ENCODE measurements at regions not wholly inside any gene's neighbourhood (a gene's known extent, or its start where the extent isn't known, plus 50 kb on each side); places are given as distances from the start of the nearest gene placed in this dataset.

DNA sequence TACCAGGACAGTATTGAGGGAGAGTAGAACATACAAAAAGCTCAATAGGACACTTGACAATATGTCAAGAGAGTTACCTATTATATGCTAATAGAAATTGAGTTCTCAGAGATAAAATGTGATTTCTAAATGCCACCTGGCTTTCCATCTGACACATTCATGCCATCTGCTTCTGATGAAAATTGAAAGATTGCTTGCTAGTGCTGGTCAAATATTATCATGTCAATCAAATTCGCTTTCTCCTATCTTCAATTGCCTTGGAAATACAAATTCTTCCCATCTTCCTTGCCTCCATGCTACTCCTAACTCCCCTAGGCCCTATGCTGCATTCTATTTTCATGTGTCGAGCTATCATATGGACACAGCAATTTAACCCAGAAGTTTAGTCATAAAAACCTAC lies 1076.9 kb downstream of the ARAP2 start:
- FAIRE-seq (no peak), DNase-seq (ENCODE audit: insufficient read length, low spot score) (no peak)

DNA sequence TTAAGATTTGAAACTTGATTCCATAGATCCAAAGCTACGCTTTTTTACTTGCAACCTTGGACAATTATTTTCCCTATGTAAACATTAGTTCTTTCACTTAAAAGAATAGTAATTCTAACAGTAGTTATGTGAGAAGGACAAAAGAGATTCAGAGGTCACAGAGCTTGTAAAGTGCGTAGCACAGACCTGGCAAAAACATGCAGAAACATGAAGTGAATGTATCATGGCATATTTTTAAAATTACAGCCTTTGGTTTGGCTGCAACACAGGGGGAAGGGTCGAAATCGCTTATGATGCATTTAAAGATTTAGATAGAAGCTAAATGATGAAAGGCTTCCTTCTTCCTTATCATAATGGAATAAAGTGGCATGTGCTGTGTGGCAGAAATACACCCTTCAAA lies 1068.8 kb downstream of the ARAP2 start:
- FAIRE-seq: no peak
- no peak for DNase-seq (ENCODE audit: insufficient read length, low spot score)

DNA sequence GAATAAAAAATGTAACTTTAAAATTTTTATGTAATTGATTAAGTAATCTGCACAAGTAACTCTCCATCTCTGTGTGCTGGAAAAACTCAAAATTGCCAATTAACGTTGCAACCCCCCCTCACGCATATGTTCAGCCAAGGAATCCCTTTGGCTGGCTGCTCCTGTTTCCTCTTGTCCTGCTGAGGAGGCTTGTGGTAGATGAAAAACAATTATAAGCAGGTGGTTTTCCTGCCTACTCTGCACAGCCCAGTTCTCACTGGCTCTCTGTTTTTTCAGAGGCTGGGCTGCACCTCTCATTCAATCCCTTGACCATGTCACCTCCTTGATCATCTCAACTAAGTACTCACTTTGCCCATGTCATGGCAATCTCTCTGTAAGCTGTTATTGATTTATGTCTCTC lies 1068.4 kb downstream of the ARAP2 start:
- DNase-seq (ENCODE audit: insufficient read length, low spot score) (no peak), FAIRE-seq (no peak)

DNA sequence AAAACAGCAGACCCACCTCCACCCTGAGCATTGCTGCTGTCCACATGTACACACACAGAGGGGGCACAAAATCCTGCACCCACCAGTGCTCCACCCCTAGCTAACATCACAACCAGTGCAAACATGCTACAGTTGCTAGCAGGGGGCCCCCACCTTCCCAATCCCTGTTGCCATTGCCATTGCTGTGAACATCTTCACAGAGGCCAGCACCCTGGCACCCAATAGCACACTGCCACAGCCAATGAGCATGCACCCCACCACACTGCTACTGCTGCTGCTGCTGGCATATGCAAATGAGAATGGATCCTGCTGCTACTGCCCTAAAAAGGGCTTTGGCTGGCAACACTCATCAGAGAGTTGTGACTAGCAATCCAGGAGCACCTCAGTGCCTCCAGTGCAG lies 1061.9 kb downstream of the ARAP2 start:
- FAIRE-seq: no peak

DNA sequence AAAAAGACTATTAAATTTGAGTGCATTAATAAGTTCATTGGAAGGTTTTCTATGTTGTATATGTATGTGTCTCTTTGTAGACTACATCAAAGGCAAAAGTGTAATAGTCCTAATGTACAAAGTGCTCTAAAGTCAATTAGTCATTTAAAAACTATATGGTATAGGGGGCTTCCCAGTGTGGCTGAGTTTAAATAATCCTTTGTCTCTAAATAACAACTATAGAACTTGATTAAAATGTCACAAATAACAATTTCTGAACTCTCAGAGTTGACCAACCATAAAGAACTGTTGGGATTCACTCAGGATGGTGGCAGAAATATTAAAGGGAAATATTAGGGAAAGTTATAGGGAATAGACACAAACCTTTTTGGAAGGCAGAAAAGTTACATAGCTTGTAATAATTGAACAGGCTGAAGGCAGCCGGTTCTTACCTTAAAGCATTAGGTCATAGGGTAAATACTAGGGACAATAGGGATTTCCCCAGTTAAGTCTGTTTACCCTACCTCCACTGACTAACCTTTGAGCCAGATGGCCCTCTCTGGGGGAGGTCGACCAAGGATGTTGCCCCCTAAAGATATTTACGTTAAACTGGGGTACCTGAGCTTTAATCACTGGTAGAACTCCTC lies 1054.2 kb downstream of the ARAP2 start:
- FAIRE-seq (no peak), DNase-seq (ENCODE audit: insufficient read length, low spot score) (no peak)

More for the DNA sequence above, 1061.9 kb downstream of the ARAP2 start:
- no peak for DNase-seq (ENCODE audit: insufficient read length, low spot score)

DNA sequence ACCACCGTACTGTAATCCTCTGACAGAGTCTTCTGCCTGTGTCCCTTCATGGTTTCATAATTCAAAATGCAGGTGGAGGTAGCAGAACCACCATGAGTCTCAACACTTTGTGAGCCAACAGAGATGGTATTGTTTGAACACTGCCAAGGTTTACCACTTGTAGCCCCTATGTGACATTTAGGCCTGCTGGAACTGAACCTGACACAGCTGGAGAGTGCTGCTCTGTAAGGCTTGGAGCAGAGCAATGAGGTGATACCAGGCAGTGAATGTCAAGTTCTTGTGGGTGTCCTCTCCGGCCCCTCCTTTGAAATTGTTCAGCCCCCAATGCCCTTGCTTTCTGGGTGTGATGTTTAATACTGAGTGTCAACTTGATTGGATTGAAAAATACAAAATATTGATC lies 1042.9 kb downstream of the ARAP2 start:
- DNase-seq (ENCODE audit: insufficient read length, low spot score) (no peak), FAIRE-seq (no peak)

DNA sequence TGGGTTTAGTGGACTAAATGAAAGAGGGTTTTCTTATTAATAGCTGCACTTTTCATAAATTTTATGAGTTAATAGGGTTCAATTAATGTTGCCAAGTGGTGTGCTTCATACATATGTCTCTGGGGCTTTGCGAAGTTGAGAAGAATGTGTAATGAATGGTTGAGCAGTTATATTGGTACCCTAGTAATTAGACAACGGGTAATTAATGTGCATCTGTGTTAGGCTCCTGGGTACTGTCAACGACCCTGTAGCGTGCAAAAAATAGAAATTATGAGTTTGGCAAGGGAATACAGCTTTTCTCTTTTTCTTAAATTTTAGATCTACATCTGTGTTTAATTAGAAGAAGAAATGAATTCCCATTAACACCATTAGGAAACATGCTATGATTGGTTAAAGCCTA lies 1027.7 kb downstream of the ARAP2 start:
- no peak for FAIRE-seq
- DNase-seq (ENCODE audit: insufficient read length, low spot score): no peak

DNA sequence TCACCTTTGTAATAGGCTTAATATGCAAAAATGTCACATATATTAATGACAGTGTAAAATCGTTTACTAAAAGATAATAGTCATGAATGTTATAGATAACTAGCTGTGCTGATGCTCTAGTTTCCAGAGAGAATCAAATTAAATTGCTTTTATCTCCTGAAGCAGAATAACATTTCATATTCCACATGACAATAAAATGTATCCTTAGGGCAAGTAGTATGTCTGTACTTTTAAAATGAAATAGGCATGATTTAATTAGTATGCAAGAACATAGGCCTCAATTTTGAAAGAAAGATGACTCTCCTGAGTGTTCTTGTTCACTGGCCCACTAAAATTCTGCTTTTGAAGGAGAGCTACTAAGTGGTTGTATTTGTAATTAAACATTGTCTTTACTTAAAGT lies 1027.0 kb downstream of the ARAP2 start:
- FAIRE-seq: no peak
- no peak for DNase-seq (ENCODE audit: insufficient read length, low spot score)

DNA sequence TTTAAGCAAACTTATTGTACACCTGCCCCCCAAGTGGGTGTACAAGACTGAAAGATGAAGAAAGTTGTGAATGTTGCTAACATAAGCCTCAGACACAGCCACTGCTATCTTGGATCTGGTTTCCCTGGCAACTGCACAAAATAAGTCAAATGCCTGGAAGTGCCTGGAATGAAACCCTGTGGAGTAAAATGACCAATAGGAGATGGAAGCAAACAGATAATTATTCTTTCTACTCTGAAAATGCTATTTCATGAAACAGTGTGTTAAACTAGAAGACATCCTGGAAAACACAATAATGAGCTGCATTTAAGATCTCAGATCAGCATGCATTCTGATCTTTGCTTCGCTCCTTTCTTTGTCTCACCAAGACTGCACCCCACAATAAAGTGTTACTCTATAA lies 1016.0 kb downstream of the ARAP2 start:
- no peak for DNase-seq (ENCODE audit: insufficient read length, low spot score)
- no peak for FAIRE-seq

DNA sequence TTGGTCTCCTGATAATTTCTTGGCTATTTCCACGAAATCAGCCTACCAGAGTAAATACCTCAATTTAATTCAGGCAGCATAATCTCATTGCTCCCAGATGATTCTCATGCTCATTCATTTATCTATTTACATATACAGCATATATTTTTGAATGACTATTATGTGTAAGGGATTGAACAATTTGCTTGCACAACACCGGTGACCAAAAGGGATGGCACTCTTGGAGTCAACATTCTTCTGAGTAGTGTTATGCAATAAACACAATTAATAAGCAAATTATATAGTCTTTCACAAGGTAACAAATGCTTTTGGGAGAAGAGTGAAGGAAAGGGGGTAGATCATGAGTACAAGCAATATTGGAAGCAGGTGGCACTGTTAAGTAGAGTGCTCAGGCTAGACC lies 1015.3 kb downstream of the ARAP2 start:
- no peak for FAIRE-seq
- DNase-seq (ENCODE audit: insufficient read length, low spot score): no peak

DNA sequence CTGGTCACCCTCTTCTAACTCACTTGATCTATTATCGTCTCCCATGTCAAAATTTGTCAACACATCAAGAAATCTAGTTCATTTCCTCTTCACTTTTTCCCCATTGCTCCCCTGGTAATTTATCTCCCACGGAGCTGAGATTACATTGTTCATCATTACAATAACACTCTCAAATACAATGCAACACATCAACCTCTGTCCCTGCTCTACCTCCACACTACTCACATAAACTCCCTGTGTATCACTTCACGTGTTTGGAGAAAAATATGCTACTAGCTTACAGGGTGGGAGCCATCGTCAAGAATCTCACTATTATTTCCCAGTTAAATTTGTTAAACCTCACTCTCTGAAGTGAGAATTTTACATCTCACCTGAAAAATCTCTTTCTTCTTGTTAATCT lies 1006.4 kb downstream of the ARAP2 start:
- FAIRE-seq (no peak), DNase-seq (ENCODE audit: insufficient read length, low spot score) (no peak)

DNA sequence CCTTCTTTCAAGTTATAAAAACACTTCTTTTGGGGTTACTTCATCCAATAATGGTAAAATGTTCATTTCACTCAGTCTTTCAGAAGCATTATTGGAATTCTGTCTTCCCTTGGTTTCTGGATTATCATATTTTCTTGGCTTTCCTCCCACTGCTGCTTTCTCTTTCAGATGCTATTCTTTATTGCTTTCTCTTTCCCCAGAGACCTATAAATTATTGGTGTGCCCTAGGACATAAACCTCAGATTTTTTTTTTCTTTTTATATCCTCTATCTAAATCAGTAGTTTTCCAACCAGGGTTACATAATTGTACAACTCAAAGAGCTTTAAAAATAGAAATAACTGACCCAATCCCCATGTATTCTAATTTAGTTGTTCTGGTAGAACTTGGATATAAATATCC lies 1005.5 kb downstream of the ARAP2 start:
- FAIRE-seq: no peak

DNA sequence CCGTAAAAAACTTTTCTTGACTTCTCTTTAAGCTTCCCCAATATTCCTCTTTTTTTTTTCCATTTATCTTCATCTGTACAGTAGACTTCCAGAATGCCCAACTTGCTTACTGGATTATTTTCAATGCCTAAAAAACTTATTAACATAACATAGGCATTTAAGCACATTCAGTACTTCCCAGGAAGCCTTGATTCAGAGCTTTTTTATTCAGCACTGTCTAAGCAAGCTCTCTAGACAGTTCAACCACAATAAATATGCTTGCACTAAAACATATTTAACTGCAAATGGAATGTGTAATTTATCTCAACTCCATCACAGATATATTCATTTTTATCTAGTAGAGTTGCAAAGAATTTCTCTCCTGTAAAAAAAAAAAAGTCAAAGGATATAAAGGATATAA lies 997.8 kb downstream of the ARAP2 start:
- no peak for FAIRE-seq

More for the DNA sequence above, 1005.5 kb downstream of the ARAP2 start:
- no peak for DNase-seq (ENCODE audit: insufficient read length, low spot score)

DNA sequence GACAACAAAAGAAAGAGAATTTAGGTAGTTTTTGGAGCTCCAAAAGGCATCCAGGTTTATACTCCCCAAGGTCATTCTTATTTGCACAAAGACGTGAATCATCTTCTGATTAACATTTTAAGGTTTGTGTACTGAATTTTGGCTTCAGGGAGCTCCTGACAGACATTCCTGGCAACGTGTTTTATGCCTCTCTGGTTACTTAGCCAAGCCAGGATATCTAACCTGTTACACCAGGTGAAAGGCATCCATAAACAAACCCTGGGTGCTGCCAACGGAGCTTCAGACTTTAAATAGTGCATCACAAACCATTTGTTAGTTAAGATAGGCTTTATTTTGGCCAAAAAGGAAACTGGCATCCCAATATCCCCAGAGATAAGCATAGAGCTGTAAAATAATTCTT lies 997.3 kb downstream of the ARAP2 start:
- DNase-seq (ENCODE audit: insufficient read length, low spot score): no peak

More for the DNA sequence above, 997.8 kb downstream of the ARAP2 start:
- no peak for DNase-seq (ENCODE audit: insufficient read length, low spot score)

DNA sequence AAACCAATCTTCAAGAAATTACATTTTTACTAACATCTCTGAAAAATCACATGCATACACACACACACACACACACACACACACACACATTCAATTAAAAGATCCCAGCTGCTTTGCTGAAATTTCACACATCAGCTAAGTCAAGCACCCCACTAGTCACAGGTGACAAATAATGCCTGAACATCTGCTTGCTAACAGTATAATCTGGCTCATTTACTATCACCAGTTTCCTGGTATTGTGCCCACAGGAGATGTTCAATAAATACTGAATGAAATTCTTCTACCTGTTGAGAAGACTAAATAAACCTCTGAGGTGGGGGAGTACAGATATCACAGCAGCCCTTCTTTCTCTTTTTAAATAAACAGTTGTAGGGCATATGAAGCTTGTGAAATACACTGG lies 994.0 kb downstream of the ARAP2 start:
- no peak for DNase-seq (ENCODE audit: insufficient read length, low spot score)
- FAIRE-seq: no peak

More for the DNA sequence above, 997.3 kb downstream of the ARAP2 start:
- no peak for FAIRE-seq

DNA sequence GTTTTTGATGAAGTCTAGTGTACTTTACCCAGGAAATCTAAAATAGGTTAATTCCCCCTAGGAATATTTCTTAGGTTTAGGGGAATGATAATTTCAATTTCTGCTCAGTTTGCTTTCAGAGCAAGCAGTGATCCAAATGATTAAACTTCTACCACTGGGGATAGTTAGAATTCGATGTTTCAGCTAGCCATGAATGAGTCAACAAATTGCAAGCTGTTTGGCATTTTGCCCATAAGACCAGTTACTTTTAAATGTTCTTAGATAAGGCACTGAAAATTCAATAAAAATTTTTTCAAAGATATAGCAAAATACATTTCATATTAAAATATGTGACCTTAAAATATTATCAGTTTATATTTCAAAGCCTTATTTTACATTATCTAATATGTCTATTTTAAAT lies 993.6 kb downstream of the ARAP2 start:
- no peak for DNase-seq (ENCODE audit: insufficient read length, low spot score)
- FAIRE-seq: no peak

DNA sequence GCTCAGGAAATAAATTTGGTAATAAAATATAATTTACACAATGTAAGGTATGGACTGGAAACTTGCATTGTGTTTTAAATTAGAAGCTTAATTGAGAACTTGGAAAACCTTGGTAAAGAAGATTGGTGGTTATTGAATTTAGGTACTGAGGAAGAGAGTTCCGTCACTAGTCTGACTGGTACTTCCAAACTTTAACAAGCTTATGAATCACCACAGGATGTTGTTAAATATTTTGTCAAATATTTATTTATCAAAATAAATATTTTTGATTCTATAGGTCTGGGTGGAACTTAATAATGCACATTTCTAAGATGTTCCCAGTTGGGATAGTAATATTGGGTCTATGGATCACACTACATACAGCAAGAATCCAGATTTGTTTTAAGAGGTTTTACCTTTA lies 992.2 kb downstream of the ARAP2 start:
- FAIRE-seq: no peak
- no peak for DNase-seq (ENCODE audit: insufficient read length, low spot score)

DNA sequence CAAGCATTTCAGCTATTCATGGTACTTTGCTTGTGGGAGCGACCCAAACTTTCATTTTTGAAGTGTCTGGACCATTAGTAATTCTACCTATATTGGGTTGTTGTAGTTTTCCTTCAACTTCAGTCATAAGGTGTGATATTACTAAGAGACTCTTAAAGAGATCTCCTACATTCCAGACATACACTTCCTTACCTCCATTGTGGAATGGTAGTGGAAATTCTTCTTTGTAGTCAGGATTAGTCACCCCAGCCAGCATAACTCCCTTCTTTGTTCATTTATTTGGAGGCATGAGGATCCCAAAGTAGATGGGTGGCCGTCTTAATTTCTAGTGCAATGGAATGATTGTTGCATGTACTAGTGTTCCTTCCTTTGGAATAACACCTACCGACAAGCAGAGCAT lies 991.4 kb downstream of the ARAP2 start:
- no peak for FAIRE-seq

DNA sequence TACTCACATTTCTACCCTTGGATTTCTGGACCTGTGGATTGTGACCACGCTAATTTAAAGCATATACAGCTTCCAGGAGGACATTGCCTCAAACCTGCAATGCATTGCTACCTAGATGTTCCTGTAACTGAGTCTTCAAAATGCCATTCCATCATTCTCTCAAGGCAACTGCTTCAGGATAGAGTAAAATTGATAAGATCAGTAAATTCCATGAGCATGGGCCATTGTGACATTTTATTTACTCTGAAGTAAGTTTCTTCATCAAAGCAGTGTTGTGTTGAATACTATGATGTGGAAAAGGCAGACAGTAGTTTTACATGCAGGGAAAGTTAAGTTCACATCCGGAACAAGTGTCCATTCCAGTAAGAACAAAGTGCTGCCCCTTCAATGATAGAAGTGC lies 991.0 kb downstream of the ARAP2 start:
- DNase-seq (ENCODE audit: insufficient read length, low spot score): no peak
- no peak for FAIRE-seq

More for the DNA sequence above, 991.4 kb downstream of the ARAP2 start:
- no peak for DNase-seq (ENCODE audit: insufficient read length, low spot score)

DNA sequence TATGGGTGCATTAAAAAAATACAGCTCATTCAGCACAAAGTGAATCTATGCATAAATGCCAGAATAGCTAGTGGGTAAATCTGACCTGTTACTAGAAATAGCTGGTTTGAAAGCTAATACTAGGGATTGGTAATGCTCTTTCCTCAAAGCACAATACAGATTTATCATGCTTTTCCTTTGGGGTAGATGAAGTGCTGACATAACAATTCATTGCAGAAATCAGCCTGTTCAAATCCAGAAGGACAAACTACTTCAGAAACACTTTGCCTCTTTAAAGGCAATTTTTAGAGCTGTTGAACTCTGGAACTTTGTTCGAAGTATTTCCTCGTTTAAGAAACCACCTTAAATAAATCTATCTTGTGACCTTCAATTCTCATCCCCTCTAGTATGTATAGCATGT lies 957.9 kb downstream of the ARAP2 start:
- DNase-seq (ENCODE audit: insufficient read length, low spot score): no peak
- no peak for FAIRE-seq

DNA sequence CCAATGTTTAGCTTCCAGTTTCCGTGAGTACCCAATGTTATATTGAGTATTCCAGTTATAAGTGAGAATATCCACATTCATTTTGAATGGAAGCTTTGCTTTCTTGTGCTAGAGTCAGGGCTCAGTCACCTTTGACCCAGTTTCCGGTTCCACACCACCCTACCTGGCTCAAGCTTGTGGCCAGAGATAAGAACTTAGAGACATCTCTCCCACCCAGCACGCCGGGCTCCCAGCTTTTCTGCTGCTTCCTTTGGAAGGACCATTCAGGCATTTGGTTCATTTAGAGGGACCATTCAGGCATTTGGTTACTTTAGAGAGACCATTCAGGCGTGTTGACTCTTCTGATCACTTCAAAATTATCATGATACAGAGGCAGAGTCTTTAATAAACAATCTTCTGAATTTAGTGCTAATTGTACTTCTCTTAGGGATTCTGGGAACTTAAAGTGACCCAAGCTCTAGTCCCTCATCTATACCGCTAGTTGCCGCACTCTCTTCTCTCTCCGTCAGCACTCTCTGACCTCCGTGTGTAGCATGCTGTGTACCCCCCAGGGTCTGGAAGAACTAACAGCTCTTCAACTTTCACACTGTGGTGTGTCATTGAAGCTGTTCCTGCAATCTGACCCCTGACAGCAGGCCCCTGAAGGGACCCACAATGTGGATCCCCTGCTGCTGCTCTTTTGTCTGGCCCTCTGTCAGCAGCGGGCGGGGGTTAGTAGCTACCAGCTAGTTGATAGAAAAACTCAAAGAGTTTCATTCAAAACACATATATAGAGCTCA lies 943.1 kb downstream of the ARAP2 start:
- DNase-seq (ENCODE audit: insufficient read length, low spot score) (no peak), FAIRE-seq (no peak)

DNA sequence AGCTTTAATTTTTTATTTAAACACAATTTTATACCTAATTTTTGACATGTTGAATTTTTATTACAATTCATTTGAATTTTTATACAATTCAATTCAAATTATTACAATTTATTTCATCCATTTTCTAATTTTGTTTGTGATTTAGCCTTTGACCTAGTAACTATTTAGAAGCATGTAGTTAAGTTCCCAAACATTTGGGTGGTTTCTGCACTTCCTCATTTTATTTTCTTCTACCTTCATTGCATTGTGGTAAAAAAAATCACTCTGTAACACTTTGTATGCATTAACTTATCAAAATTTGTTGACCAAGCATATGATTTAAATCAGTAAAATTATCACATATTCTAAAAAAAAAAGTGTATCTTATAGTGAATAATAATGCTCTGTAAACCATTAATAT lies 928.9 kb downstream of the ARAP2 start:
- FAIRE-seq (no peak), DNase-seq (ENCODE audit: insufficient read length, low spot score) (no peak)

Measured in GM19239 (cell line).